HG02678 (cell line): ENCODE measurements at regions not wholly inside any gene's neighbourhood (a gene's known extent, or its start where the extent isn't known, plus 50 kb on each side); places are given as distances from the start of the nearest gene placed in this dataset.

ENCODE experiments used
- ATAC-seq: cut with Tn5 transposase; IDR thresholded peaks from one replicate; pipeline ENCODE4 v1.9.1; 2021; ENCODE audit warnings: mild to moderate bottlenecking, moderate library complexity; ENCODE audit not compliant: unreplicated experiment

DNA sequence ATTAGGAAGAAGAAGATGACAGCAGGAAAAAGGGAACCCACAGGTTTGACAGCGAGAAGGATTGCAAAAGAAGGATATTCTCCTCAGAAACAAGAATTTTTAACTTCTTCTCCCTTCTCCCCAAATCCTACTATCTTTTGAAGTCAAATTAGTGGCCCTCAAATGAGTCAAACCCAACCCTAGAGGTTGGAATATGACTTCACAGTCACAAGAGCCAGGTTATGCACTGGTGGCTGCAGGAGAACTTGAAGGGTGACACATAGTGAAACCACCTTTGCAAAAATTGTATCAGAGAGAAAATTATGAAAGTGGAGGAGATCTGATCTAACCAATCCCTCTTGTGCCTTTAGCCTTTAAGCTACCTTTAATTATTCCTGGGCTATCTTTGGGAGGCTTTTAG lies 386.2 kb upstream of the CCDC196 start:
- no peak for ATAC-seq

DNA sequence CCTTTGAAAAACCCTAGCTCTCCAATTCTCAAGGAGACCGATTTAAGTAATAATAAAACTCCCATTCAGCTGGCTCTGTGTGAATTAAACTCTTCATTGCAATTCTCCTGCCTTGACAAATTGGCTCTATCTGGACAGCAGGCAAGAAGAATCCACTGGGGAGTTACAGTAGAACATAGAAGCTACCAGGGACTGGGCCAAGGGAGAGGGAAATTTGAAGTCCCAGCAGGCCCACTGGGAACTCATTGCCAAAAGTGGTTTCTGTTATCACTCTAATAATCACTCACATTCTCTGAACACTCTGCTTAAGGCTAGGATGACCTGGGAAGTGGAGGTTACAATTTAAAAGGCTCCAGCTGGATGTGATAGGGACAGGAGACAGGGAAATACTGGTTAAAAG lies 384.5 kb upstream of the CCDC196 start:
- no peak for ATAC-seq

DNA sequence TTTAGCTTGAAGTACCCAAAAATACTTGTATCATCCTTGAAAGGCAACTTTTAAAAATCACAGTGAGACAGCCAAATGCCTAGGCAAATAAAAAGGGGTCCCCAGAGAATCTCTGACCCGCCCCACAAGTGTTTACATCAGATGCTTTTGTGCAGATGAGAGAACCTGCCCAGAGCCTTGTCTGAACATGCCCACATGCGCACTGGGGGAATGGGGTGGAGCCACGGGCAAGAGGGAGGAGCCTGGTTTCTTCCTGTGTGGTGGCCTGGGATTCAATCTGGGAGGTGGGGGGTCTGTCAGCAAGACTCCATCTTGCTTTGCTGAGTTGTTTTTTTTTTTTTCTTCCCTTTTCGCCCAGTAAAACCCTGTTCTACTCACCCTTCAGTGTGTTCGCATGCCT lies 381.7 kb upstream of the CCDC196 start:
- no peak for ATAC-seq

DNA sequence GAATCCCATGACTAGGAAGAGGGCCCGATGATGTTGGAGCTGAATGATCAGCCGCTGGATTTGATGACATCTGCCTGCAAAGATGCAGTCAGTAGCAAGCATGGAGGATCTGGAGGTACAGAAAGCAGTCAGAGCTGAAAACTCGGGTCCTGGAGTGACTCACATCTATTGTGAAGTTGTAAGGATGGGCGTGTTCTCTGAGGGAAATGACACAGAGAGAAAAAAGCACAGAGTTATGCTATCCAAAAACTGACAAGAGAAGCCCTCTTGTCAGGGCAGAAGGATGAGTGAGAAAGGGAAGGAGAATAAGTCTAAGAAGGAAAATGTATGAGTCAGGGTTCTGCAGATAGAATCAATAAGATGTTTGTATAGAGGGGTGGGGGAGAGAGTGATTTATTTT lies 380.4 kb upstream of the CCDC196 start:
- no peak for ATAC-seq

DNA sequence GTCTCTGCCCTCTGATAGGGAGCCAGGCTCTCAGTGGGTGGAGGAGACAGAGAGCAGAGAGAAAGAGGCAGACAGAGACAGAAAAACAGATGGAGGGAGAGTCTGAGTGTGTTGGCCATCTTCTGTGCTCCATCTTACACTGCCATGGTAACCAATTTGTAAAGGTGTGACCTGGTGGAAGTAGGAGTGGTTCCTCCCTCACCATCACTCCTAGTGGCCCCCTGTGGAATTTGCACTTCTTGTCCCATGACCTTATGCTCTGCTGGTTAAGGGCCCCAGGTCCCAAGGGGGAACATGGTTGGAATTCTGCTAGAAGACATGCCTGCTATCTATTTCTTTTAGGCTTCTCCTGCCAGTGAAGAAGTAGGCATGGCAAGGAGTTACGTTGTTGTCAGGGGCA lies 376.7 kb upstream of the CCDC196 start:
- no peak for ATAC-seq

DNA sequence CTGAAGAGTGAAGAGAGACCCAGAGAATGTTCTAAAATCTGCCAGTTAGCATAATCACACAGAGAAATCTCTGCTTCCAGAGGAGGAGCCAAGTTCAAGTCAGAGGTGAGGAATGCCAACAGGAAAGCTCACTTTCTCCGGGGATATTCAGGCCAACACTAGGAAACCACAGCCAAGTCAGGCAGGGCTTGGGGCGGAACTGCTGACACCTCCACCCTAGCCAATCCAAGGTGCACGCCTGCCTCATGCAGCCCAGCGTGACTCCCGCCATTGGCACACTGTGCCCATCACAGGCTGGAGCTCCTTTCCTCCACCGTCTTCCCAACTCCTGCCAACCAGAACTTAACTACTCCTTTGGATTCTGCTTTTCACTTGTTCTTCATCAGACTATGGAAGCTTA lies 374.3 kb upstream of the CCDC196 start:
- no peak for ATAC-seq

DNA sequence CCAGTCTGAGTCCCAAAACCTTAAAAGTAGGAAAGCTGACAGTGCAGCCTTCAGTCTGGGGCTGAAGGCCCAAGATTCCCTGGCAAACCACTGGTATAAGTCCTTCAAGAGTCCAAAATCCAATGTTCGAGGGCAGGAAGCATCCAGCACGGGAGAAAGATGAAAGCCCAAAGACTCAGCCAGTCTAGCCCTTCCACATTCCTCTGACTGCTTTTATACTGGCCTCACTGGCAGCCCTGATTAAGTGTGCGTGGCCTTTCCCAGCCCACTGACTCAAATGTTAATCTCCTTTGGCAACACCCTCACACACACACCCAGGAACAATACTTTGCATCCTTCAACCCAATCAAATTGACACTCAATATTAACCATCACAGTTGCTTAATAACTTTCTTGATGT lies 372.1 kb upstream of the CCDC196 start:
- no peak for ATAC-seq

DNA sequence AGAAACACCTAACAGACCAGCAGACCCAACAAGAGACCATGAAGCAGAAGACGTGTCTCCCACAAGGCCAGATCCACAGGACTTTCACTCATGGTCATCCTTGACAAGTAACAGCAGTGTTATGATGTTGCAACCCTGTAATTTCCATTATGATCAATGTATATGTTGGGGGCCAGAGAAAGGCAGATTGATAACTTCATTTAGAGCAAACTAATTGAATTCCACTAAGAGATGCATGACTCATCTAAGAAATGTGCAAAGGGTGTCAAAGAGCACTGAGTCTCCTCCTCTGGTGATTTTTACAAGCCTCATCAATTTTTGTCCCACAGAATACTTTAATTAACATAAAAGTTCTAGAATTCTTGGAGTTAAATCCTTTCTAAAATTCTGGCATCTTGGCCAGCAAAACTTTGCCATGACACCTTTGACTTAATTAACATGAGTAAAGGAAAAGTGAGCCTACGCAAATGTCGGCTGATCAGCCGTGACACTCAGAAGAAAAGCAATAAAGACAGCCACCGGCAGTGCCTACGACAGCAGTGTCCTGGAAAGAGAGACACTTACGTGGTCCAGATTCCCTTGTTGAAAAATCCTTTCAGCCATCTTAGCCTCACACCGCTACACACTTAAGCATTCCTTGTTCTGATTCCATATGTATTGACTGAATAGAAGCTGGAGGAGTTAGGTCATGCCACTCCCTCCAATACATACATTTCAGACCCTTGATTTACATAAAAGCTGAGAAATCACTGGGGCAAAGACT lies 370.2 kb upstream of the CCDC196 start:
- ATAC-seq = no peak

DNA sequence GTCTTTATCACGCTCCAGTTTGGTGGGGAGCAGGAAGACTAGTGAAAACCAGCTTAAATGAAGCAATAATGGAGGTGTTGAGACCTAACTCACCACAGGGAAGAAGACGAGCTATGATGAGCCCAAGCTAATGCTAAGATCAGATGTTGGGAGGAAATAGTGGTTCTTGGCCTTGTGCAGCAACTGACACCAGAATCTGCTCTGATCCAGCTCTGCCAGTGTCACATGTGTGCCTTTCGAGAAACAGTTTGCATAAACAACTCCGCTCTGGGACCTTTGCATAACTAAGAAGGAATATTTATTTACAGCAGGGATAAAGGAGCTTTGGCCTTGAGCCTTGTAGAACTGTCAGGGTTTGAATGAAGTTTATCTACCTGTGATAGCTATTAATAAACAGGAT lies 369.4 kb upstream of the CCDC196 start:
- ATAC-seq = no peak

DNA sequence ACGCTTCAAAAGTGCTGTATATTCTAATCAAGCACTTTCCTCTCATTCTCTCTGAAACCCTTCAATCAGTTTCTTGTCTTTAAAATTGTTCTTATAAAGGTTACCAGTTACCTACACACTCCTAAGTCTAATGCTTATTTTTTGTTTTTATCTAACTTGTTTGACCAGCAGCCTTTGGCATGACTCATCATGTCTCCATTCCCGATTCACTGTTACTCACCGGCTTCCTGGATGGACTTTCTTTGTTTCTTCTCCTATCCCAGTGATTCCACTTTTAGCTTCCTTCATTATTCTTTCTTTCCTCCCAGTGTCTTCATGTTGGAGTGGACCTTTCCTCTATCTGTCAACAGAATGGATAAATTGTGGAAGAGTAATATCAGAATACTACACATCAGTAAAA lies 368.6 kb upstream of the CCDC196 start:
- no peak for ATAC-seq

DNA sequence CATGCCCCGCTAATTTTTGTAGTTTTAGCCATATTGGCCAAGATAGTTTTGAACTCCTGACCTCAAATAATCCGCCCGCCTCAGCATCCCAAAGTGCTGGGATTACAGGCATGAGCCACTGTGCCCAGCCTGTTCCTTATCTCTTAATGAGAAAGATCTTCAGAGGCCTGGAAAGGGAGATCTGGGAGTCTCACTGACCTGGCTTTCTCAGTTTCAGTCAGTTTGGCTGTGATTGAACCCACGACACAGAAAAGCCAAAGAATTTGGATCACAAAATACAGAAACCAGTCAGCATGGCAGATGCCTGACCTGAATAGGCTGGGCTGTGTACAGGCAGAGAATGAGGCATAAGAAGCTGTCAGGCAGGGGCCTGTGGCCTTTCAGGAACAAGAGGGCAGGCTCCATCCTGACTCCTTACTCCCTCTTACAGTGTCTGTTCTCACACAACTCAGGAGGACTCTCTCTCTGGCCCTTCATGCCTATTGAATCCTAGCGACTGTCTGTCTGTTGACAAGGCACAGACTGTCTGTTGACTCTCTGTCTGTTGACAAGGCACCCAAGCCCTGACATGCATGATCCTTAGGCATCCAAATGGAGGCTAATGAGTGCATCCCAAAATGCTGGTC lies 366.5 kb upstream of the CCDC196 start:
- ATAC-seq = no peak

DNA sequence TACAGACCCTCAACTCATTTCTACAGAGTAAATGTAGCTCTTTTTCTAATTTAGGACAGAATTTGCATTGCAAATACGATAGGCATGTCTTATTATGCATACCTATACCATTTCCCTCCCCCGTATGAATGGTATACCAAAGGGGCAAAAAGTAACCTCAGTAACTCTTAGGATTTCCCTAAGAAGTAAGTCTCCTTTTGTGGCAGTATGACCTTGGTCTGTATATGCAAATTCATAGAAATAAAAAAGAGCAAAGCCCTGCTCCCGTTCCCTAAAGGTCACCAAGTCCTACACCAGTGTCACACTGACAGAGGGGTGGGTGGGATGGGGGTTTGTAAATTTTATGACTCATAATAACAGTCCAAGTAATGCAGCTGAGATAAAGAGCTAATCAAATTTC lies 365.8 kb upstream of the CCDC196 start:
- no peak for ATAC-seq

DNA sequence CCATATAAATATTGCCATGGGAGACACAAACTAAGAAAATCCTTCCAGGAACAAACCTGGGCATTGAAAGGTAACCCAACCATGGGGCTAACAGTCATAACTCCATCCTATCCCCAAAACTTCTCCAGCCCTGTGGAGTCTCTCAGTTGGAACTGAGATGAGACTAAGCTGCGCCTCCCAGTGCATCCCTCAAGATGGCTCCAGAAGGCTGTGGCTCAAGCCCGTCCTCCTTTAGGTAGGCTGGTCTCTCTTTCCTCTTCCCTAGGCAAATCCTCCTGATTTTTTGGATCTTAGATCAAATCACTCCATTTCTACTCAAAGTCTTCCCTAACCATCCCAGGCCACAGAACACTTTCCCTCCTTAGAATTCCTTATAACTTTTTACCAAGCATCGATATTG lies 364.3 kb upstream of the CCDC196 start:
- ATAC-seq = no peak

DNA sequence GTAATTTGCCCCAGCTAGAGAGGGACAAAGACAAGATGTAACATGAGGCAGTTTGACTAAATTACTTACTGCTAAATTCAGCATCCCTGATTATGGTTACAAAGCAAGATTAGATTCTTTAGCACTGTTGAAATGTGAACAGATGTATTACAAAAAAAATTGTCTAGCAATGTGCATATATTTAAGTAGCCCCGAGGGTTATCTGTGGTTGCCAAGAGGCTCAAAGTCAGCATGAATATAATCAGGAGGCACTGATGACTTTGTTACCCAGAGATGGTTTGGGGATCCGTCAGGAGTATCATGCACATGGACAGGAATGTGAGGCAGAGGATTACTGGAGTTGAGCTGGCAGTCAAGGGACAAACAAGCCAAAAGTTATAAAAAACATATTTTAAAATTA lies 356.9 kb upstream of the CCDC196 start:
- no peak for ATAC-seq

DNA sequence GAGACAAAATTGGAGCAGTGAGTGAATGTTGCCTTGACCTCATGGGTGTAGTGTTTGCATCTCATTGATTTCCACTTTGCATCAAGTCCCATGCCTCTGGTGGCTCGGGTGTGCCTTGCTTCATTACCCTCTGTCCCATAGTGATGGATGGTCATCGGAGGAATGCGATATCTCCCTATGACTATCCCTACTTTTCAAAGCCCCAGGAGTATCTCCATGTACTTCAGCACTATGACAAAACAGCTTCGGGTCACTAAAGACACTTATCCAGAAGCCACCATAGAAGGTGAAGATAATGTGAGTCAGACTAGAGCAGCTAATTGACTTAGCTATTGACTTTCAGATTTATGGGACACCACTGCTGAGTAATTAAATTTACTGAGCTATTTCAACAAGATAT lies 355.1 kb upstream of the CCDC196 start:
- no peak for ATAC-seq

DNA sequence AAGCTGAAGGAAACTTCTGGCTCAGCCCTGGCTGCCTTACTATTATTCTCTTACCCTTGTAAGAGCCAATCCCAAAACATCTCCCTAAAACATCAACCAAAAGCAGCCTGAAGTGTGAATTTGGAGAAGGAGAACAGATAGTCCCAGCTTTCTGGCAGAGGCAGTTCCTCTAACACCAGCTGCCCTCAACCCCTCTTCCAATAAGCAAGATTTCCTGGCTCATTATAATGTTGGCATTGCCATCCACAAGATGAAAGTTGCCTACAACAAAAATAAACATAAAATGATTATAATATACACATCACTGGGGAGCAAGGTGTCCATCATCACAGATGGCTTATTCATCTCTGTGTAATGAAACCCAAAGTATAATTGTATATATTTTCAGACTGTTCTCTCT lies 352.5 kb upstream of the CCDC196 start:
- no peak for ATAC-seq

DNA sequence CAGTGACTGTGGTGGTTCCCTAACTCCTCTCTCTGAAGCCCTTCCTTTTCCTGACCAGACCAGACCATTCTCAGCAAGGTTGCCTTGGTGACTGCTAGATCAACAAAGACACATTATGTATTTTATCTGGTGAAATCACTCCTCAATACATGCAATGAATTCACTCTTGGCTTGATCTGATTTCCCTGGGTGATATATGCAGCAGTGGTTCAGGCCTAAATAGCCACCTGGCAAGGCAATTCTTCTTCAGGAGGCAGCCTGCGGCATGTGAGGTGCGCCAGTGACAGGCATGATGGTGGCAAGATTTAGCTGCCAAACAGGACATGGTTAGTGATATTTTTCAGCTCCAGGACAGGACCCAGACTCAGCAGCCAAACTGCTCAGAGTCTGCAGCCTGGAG lies 350.3 kb upstream of the CCDC196 start:
- no peak for ATAC-seq

DNA sequence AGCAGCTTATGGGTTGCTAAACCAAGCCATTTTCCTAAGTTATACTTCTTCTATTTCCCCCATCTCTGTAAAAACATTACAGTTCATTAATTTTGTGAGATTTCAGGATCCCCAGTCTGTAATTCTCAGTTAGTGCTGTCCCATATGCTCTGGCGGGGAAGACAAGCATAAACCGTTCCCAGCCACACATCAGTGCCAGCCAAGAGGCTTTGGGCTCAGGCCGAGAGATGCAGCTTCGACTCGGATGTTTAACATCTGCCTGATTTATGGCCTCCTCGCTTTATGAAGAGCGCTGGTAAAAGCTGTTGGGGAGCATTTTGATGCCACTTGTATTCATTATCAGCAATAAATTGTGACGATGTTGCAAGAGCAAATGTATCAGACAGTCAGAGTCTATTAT lies 349.1 kb upstream of the CCDC196 start:
- no peak for ATAC-seq

DNA sequence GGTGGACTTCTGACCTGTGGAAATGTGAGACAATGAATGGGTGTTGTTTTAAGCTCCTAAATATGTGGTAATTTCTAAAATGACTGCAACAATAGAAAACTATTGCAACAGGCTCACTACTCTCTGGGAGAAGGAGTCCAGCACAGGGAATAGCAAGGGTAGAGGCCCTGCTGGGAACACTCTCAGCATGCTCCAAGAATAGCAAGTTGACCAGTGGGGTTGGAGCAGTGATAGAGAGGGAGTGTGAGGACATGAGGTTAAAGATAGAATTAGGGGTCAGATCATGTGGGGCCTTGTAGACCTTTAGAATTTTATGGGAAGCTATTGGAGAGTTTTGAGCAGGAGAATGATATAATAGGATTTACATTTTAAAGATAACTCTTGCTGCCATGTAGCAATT lies 346.7 kb upstream of the CCDC196 start:
- ATAC-seq = no peak

DNA sequence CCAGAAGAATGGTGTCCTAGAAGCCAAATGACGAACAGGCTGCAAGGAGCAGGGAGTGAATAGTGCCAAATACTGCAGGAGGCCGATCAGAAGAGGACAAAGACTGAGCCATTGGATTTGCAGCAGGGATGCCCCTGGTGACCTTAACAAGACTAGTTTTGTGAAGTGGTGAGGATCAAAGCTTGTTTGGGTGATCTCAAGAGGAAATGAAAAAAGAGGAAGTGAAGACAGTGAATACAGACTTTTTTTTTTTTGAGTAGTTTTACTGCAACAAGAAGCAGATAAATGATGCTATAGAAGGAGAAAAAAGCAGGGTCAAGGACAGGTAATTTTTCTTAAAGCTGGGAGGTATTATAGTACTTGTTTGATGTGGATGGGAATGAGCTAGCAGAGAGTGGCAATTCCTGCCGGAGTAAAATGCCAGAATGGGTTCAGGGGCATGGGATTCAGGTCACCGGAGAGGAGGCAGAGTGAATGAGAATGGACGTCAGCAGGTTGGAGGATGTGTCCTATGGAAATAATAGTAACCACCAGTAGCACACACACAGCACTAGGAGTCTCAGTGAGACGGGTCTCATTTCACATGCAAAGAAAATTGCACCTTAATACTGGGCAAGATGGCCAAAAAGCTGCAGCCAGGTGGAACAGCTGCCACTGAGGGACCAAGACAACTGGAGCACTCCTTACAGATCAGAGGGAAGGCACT lies 345.8 kb upstream of the CCDC196 start:
- ATAC-seq = peak; percentile 89

DNA sequence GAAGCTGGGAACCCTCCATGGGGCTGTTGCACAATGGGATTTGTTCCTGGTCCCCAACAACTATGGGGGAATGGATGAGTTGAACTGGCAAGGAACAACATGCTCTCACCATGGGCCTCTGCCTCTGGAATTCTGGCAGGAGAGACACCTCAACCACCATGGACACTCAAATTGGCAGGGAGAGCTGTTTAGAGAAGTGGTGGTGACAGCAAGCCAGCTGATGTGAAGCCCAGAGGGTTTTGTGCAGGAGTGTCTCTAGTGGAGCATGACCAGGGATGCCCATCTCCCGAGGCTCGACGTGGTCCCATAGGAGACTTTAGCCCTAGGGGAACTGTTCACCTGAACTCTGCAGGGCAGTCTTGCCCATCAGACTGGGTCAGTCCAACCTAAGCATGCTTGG lies 345.2 kb upstream of the CCDC196 start:
- no peak for ATAC-seq

DNA sequence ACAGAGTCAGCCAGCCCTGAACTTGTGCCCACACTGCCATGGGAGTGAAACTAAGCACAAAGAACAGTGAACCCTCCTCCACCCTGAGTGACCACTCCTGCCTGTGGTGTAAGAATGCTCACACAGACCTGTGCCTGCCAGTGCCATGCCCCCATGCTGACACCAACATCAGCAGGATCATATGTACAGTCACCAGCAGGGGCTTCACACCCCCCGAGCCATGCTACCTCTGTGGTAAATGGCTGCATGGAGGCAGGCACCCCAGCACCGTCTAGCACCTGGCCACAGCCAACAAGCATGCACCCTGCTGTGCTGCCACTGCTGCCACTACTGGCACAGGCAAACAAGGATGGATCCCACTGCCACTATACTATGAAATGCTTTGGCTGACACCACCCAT lies 344.4 kb upstream of the CCDC196 start:
- no peak for ATAC-seq
